Activated naive CD4-positive, alpha-beta T cell treated with anti-CD3 and anti-CD28 coated beads, Interleukin-2, amount 10 ng/mL, durations not matched to agents 7 days and 5 days (primary cell): ENCODE measurements at regions not wholly inside any gene's neighbourhood (a gene's known extent, or its start where the extent isn't known, plus 50 kb on each side); places are given as distances from the start of the nearest gene placed in this dataset.
"Not testable (repeated sequence)": the region's sequence is repeated elsewhere in the genome, so short reads cannot be mapped to it uniquely, and the experiment has no call there.

ENCODE experiments used
- CTCF ChIA-PET: fragments of 350-600 bp; sonication (Branson Sonifier 250); formaldehyde crosslinking; loops from one replicate; lab custom pipeline; 2021; ENCODE audit warnings: antibody characterized with exemption; lab: Charles Lee
- DNase-seq: peaks from one replicate; pipeline ENCODE4 v3.0.0-alpha.2; 2020
- H3K27ac Mint-ChIP-seq: one replicate; pipeline ENCODE4 v1.8.0; 2021; ENCODE audit warnings: mild to moderate bottlenecking, moderate library complexity, mixed read lengths
- H3K27me3 Mint-ChIP-seq: one replicate; pipeline ENCODE4 v1.8.0; 2021; ENCODE audit warnings: mild to moderate bottlenecking, mixed read lengths
- H3K36me3 Mint-ChIP-seq: one replicate; pipeline ENCODE4 v1.8.0; 2021; ENCODE audit warnings: mixed read lengths
- H3K4me1 Mint-ChIP-seq: one replicate; pipeline ENCODE4 v1.8.0; 2021; ENCODE audit warnings: mixed read lengths
- H3K4me3 Mint-ChIP-seq: one replicate; pipeline ENCODE4 v1.8.0; 2021; ENCODE audit warnings: mild to moderate bottlenecking, moderate library complexity, mixed read lengths
- H3K9me3 Mint-ChIP-seq: one replicate; pipeline ENCODE4 v1.8.0; 2021; ENCODE audit warnings: mixed read lengths

GRCh38 chr3:14057701-14058100 lies 67.0 kb downstream of the CHCHD4 start:
- DNase-seq: no peak
- CTCF ChIA-PET: no interaction called here
- peaks cover 2% of the 10 kb centered on the region for H3K9me3 Mint-ChIP-seq
- peaks cover 12% of the 10 kb centered on the region for H3K27me3 Mint-ChIP-seq
- H3K27ac Mint-ChIP-seq: no peak overlapping the region
- no peaks in the 10 kb centered on the region for H3K4me1 Mint-ChIP-seq
- no peak overlapping the region for H3K4me3 Mint-ChIP-seq
- no peaks in the 10 kb centered on the region for H3K36me3 Mint-ChIP-seq

- Mint-ChIP-seq H3K4me1 (no peaks in the 10 kb centered on the region), H3K27me3 (peaks cover 17% of the 10 kb centered on the region), H3K36me3 (no peaks in the 10 kb centered on the region), H3K4me3 (no peak overlapping the region), H3K9me3 (no peaks in the 10 kb centered on the region), H3K27ac (no peak overlapping the region)
- no peak for DNase-seq
- CTCF ChIA-PET: no interaction called here
These were observed 76.8 kb downstream of the CHCHD4 start for GRCh38 chr3:14047841-14048240.

GRCh38 chr3:14047027-14047426 lies 77.6 kb downstream of the CHCHD4 start:
- Mint-ChIP-seq H3K4me1 (no peaks in the 10 kb centered on the region), H3K27ac (no peak overlapping the region), H3K36me3 (no peaks in the 10 kb centered on the region), H3K27me3 (peaks cover 16% of the 10 kb centered on the region), H3K4me3 (no peak overlapping the region), H3K9me3 (no peaks in the 10 kb centered on the region)
- CTCF ChIA-PET: no interaction called here
- DNase-seq: no peak

GRCh38 chr3:14042680-14043079 lies 82.0 kb downstream of the CHCHD4 start:
- CTCF ChIA-PET: no interaction called here
- no peak for DNase-seq
- Mint-ChIP-seq H3K9me3 (peaks cover 2% of the 10 kb centered on the region), H3K27ac (no peak overlapping the region), H3K4me1 (no peaks in the 10 kb centered on the region), H3K27me3 (peaks cover 7% of the 10 kb centered on the region), H3K36me3 (no peaks in the 10 kb centered on the region), H3K4me3 (no peak overlapping the region)

GRCh38 chr3:14039149-14039548 lies 85.5 kb downstream of the CHCHD4 start:
- Mint-ChIP-seq H3K36me3 (no peaks in the 10 kb centered on the region), H3K4me1 (no peaks in the 10 kb centered on the region), H3K4me3 (no peak overlapping the region), H3K9me3 (peaks cover 2% of the 10 kb centered on the region), H3K27me3 (peaks cover 4% of the 10 kb centered on the region), H3K27ac (no peak overlapping the region)
- DNase-seq: no peak
- CTCF ChIA-PET: no interaction called here

- Mint-ChIP-seq H3K27ac (no peak overlapping the region), H3K9me3 (peaks cover 2% of the 10 kb centered on the region), H3K4me1 (no peaks in the 10 kb centered on the region), H3K27me3 (peaks cover 4% of the 10 kb centered on the region), H3K36me3 (no peaks in the 10 kb centered on the region), H3K4me3 (no peak overlapping the region)
- CTCF ChIA-PET: no interaction called here
- DNase-seq: no peak
These were observed 87.5 kb downstream of the CHCHD4 start for GRCh38 chr3:14037211-14037610.

GRCh38 chr3:14033023-14033422 lies 91.6 kb downstream of the CHCHD4 start:
- Mint-ChIP-seq H3K4me1 (no peaks in the 10 kb centered on the region), H3K9me3 (peaks cover 5% of the 10 kb centered on the region), H3K27ac (no peak overlapping the region), H3K27me3 (peaks cover 10% of the 10 kb centered on the region), H3K4me3 (no peak overlapping the region), H3K36me3 (no peaks in the 10 kb centered on the region)
- DNase-seq: no peak
- CTCF ChIA-PET: no interaction called here

- no peak for DNase-seq
- CTCF ChIA-PET: no interaction called here
- H3K27ac Mint-ChIP-seq: no peak overlapping the region
- no peak overlapping the region for H3K4me3 Mint-ChIP-seq
- H3K36me3 Mint-ChIP-seq: no peaks in the 10 kb centered on the region
- H3K9me3 Mint-ChIP-seq: peaks cover 6% of the 10 kb centered on the region
- H3K27me3 Mint-ChIP-seq: peaks cover 10% of the 10 kb centered on the region
- H3K4me1 Mint-ChIP-seq: no peaks in the 10 kb centered on the region
These were observed 93.4 kb downstream of the CHCHD4 start for GRCh38 chr3:14031271-14031670.

GRCh38 chr3:14029390-14029995 lies 95.2 kb downstream of the CHCHD4 start:
- H3K4me1 Mint-ChIP-seq, H3K9me3 Mint-ChIP-seq, CTCF ChIA-PET, DNase-seq, H3K36me3 Mint-ChIP-seq, H3K4me3 Mint-ChIP-seq, H3K27me3 Mint-ChIP-seq, H3K27ac Mint-ChIP-seq: not testable (repeated sequence)

- H3K27ac Mint-ChIP-seq, H3K27me3 Mint-ChIP-seq, H3K4me1 Mint-ChIP-seq, H3K4me3 Mint-ChIP-seq, H3K36me3 Mint-ChIP-seq, CTCF ChIA-PET, DNase-seq: not testable (repeated sequence)
- H3K9me3 Mint-ChIP-seq: peaks cover 10% of the 10 kb centered on the region
These were observed 96.5 kb downstream of the CHCHD4 start for GRCh38 chr3:14028122-14028521.

GRCh38 chr3:14019459-14019858 lies 105.2 kb downstream of the CHCHD4 start:
- H3K4me1 Mint-ChIP-seq: no peaks in the 10 kb centered on the region
- H3K27ac Mint-ChIP-seq: no peak overlapping the region
- H3K9me3 Mint-ChIP-seq: peaks cover 4% of the 10 kb centered on the region
- no peak overlapping the region for H3K4me3 Mint-ChIP-seq
- CTCF ChIA-PET: no interaction called here
- no peak for DNase-seq
- peaks cover 8% of the 10 kb centered on the region for H3K27me3 Mint-ChIP-seq
- H3K36me3 Mint-ChIP-seq: no peaks in the 10 kb centered on the region

- Mint-ChIP-seq H3K9me3 (no peaks in the 10 kb centered on the region), H3K4me1 (no peaks in the 10 kb centered on the region), H3K27ac (no peak overlapping the region), H3K27me3 (peaks cover 12% of the 10 kb centered on the region), H3K4me3 (no peak overlapping the region), H3K36me3 (no peaks in the 10 kb centered on the region)
- CTCF ChIA-PET: no interaction called here
- no peak for DNase-seq
These were observed 107.7 kb downstream of the CHCHD4 start for GRCh38 chr3:14016900-14017475.

GRCh38 chr3:14007006-14007405 lies 117.7 kb downstream of the CHCHD4 start:
- Mint-ChIP-seq H3K4me3 (no peak overlapping the region), H3K9me3 (no peaks in the 10 kb centered on the region), H3K4me1 (no peaks in the 10 kb centered on the region), H3K36me3 (no peaks in the 10 kb centered on the region), H3K27me3 (peaks cover 11% of the 10 kb centered on the region), H3K27ac (no peak overlapping the region)
- no peak for DNase-seq
- CTCF ChIA-PET: no interaction called here

- no peak overlapping the region for H3K4me3 Mint-ChIP-seq
- H3K36me3 Mint-ChIP-seq: no peaks in the 10 kb centered on the region
- H3K27ac Mint-ChIP-seq: no peak overlapping the region
- H3K27me3 Mint-ChIP-seq: peaks cover 11% of the 10 kb centered on the region
- CTCF ChIA-PET: no interaction called here
- DNase-seq: no peak
- peaks cover 2% of the 10 kb centered on the region for H3K9me3 Mint-ChIP-seq
- no peaks in the 10 kb centered on the region for H3K4me1 Mint-ChIP-seq
These were observed 121.3 kb upstream of the WNT7A start for GRCh38 chr3:14001136-14001535.

- Mint-ChIP-seq H3K27ac (no peak overlapping the region), H3K9me3 (peaks cover 5% of the 10 kb centered on the region), H3K27me3 (peaks cover 11% of the 10 kb centered on the region), H3K4me3 (no peak overlapping the region), H3K4me1 (no peaks in the 10 kb centered on the region), H3K36me3 (no peaks in the 10 kb centered on the region)
- no peak for DNase-seq
- CTCF ChIA-PET: interaction anchor here (0.6 kb wide), 1 partner anchor 168 kb away, joined by 5 read pairs; no protein-coding TSS in a partner anchor
These were observed 120.7 kb upstream of the WNT7A start for GRCh38 chr3:14000556-14000955.
